ENCODE measurements at regions not wholly inside any gene's neighbourhood (a gene's known extent, or its start where the extent isn't known, plus 50 kb on each side); places are given as distances from the start of the nearest gene placed in this dataset.

- ATAC-seq (ENCODE audit: low read depth), result no peak
- no CpG with 5 or more reads among the region's 2 CpGs for WGBS, 2 experiments (ENCODE audit: extremely low coverage in 2 of 2, insufficient read length in 1 of 2)
- POLR2A ChIA-PET (ENCODE audit: unreplicated experiment), result no interaction called here
- Histone ChIP-seq H3K79me1 (ENCODE audit: low read depth in 1 of 2, low read length in 2 of 2) (no peaks in the 10 kb centered on the region), H3K27me3 (ENCODE audit: control insufficient read depth, insufficient read depth, low read length) (no peaks in the 10 kb centered on the region), H3K27ac (ENCODE audit: insufficient read depth, low read length) (no peak overlapping the region), H3K9ac (ENCODE audit: low read depth, low read length) (no peak overlapping the region), H4K20me1 (ENCODE audit: insufficient read depth, low read length) (no peaks in the 10 kb centered on the region), H3K4me1 (ENCODE audit: control insufficient read depth, insufficient read depth, low read length) (no peaks in the 10 kb centered on the region), H2BK20ac (ENCODE audit: low read depth, low read length) (no peak overlapping the region), H4K8ac (ENCODE audit: low read depth in 2 of 2, low read length in 2 of 2) (no peak overlapping the region), H3K4ac (ENCODE audit: low read depth, low read length) (no peak overlapping the region), H2AK9ac (replicated peaks; ENCODE audit: low read depth, low read length, poor library complexity) (no peak overlapping the region), H3K4me3 (ENCODE audit: insufficient read depth, low read depth, low read length) (no peak overlapping the region), H3K4me2 (ENCODE audit: low read depth, low read length) (no peak overlapping the region), H3K36me3 (ENCODE audit: control insufficient read depth, insufficient read depth, low read length) (no peaks in the 10 kb centered on the region), H2BK5ac (ENCODE audit: low read depth, low read length, poor library complexity, severe bottlenecking) (no peak overlapping the region), H4K91ac (ENCODE audit: insufficient read depth, low read depth, low read length) (no peak overlapping the region), H2BK120ac (ENCODE audit: low read depth, low read length) (no peak overlapping the region), H3K23ac (ENCODE audit: low read depth, low read length) (no peak overlapping the region), H2AFZ (replicated peaks; ENCODE audit: low read length, poor library complexity) (no peak overlapping the region), H2BK15ac (ENCODE audit: low read depth, low read length) (no peak overlapping the region), H3K56ac (ENCODE audit: extremely low read depth, insufficient read depth, low read length) (no peak overlapping the region), H4K5ac (ENCODE audit: low read depth, low read length) (no peak overlapping the region), H3K9me3 (ENCODE audit: control insufficient read depth, insufficient read depth, low read length) (no peaks in the 10 kb centered on the region), H3K9me1 (ENCODE audit: insufficient read depth, low read length) (no peaks in the 10 kb centered on the region), H3K14ac (replicated peaks; ENCODE audit: low read depth, low read length) (no peak overlapping the region), H3K18ac (ENCODE audit: low read depth, low read length) (no peak overlapping the region), H2AK5ac (ENCODE audit: low read depth, low read length) (no peak overlapping the region)
- in situ Hi-C loops (cut with MboI; ENCODE audit: low sequenced_read_pairs) (no loop called here), intact Hi-C loops (cut with micrococcal nuclease) (no loop called here), dilution Hi-C loops (cut with HindIII; ENCODE audit: low sequenced_read_pairs, unreplicated experiment) (no loop called here)
- BruUV-seq (replicated peaks), result no TSS peak
- CTCF ChIA-PET, result no interaction called here
- DNase-seq, result no peak
- TF ChIP-seq SMC3 (IDR thresholded peaks at IDR 0.05; ENCODE audit: low read depth, low read length) (no peak), RFX5 (IDR thresholded peaks at IDR 0.05; ENCODE audit: low read depth, low read length) (no peak), RCOR1 (IDR thresholded peaks at IDR 0.05; ENCODE audit: insufficient replicate concordance, low read length) (no peak), FOS (IDR thresholded peaks at IDR 0.05; ENCODE audit: low read depth, low read length) (no peak), ELK1 (IDR thresholded peaks at IDR 0.05; ENCODE audit: borderline replicate concordance, low read depth, low read length) (no peak), CHD1 (IDR thresholded peaks at IDR 0.05; ENCODE audit: low read depth, low read length) (no peak), NFE2L2 (IDR thresholded peaks at IDR 0.05; ENCODE audit: low read depth, low read length) (no peak), CEBPB (IDR thresholded peaks at IDR 0.05; ENCODE audit: low read depth, low read length) (no peak), MAFK (IDR thresholded peaks at IDR 0.05; ENCODE audit: low read depth, low read length) (no peak), USF2 (IDR thresholded peaks at IDR 0.05; ENCODE audit: low read depth, low read length) (no peak), RAD21 (IDR thresholded peaks at IDR 0.05; ENCODE audit: low read length) (no peak), MXI1 (IDR thresholded peaks at IDR 0.05; ENCODE audit: borderline replicate concordance, low read depth, low read length) (no peak), BHLHE40 (IDR thresholded peaks at IDR 0.05; ENCODE audit: low read depth, low read length) (no peak), POLR2A (IDR thresholded peaks at IDR 0.05; ENCODE audit: low read depth, low read length) (no peak), MAZ (IDR thresholded peaks at IDR 0.05; ENCODE audit: borderline replicate concordance, low read depth, low read length) (no peak)
- TF ChIP-seq, protein P1, sequence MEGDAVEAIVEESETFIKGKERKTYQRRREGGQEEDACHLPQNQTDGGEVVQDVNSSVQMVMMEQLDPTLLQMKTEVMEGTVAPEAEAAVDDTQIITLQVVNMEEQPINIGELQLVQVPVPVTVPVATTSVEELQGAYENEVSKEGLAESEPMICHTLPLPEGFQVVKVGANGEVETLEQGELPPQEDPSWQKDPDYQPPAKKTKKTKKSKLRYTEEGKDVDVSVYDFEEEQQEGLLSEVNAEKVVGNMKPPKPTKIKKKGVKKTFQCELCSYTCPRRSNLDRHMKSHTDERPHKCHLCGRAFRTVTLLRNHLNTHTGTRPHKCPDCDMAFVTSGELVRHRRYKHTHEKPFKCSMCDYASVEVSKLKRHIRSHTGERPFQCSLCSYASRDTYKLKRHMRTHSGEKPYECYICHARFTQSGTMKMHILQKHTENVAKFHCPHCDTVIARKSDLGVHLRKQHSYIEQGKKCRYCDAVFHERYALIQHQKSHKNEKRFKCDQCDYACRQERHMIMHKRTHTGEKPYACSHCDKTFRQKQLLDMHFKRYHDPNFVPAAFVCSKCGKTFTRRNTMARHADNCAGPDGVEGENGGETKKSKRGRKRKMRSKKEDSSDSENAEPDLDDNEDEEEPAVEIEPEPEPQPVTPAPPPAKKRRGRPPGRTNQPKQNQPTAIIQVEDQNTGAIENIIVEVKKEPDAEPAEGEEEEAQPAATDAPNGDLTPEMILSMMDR (conservative IDR thresholded peaks at IDR 0.05; ENCODE audit: low read depth, low read length), result no peak
Observed at GRCh38 chr12:58142991-58143390, 201.6 kb downstream of the ATP23 start.
